ENCODE measurements at regions not wholly inside any gene's neighbourhood (a gene's known extent, or its start where the extent isn't known, plus 50 kb on each side); places are given as distances from the start of the nearest gene placed in this dataset.

DNA sequence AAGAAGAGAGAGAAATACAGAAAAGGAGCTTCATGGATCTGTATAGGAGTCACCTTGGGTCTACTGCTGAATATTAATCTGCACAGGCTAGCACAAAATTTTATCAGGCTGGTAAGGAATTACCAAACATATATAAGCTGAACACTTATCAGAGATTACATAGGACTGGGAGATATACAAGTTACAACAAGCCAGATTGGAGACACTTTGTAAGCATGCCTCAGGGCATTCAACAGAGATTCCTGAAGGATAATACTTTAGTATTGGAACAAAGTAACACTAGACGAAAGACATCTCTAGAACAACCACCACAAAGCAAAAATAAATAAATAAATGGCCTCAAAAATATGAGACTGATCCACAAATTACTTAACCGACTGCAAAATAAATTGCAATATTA is 197.8 kb downstream of the ANXA1 start:
- H2AK9ac ChIP-seq (replicated peaks; ENCODE audit: low read depth, low read length, poor library complexity) = no peak overlapping the region
- no peaks in the 10 kb centered on the region for H3K36me3 ChIP-seq (ENCODE audit: control insufficient read depth, insufficient read depth, low read length)
- H2BK20ac ChIP-seq (ENCODE audit: low read depth, low read length) = no peak overlapping the region
- H2AFZ ChIP-seq (replicated peaks; ENCODE audit: low read length, poor library complexity) = no peak overlapping the region
- H2BK120ac ChIP-seq (ENCODE audit: low read depth, low read length) = no peak overlapping the region
- H3K9ac ChIP-seq (ENCODE audit: low read depth, low read length) = no peak overlapping the region
- ChIA-PET CTCF (interaction anchor here (0.6 kb wide), 1 partner anchor 1272 kb away, joined by 3 read pairs; no protein-coding TSS in a partner anchor), POLR2A (ENCODE audit: unreplicated experiment) (no interaction called here)
- H3K4me1 ChIP-seq (ENCODE audit: control insufficient read depth, insufficient read depth, low read length) = no peaks in the 10 kb centered on the region
- no peak overlapping the region for H3K23ac ChIP-seq (ENCODE audit: low read depth, low read length)
- H3K4me2 ChIP-seq (ENCODE audit: low read depth, low read length) = no peak overlapping the region
- no peaks in the 10 kb centered on the region for H3K9me1 ChIP-seq (ENCODE audit: insufficient read depth, low read length)
- H3K4ac ChIP-seq (ENCODE audit: low read depth, low read length) = no peak overlapping the region
- ATAC-seq (ENCODE audit: low read depth) (no peak), DNase-seq (no peak)
- no peak overlapping the region for H4K8ac ChIP-seq (ENCODE audit: low read depth in 2 of 2, low read length in 2 of 2)
- H3K79me1 ChIP-seq (ENCODE audit: low read depth in 1 of 2, low read length in 2 of 2) = no peaks in the 10 kb centered on the region
- H4K5ac ChIP-seq (ENCODE audit: low read depth, low read length) = no peak overlapping the region
- dilution Hi-C loops (cut with HindIII; ENCODE audit: low sequenced_read_pairs, unreplicated experiment) = no loop called here
- no peak overlapping the region for H2BK5ac ChIP-seq (ENCODE audit: low read depth, low read length, poor library complexity, severe bottlenecking)
- H3K56ac ChIP-seq (ENCODE audit: extremely low read depth, insufficient read depth, low read length) = no peak overlapping the region
- H3K27me3 ChIP-seq (ENCODE audit: control insufficient read depth, insufficient read depth, low read length) = no peaks in the 10 kb centered on the region
- H3K9me3 ChIP-seq (ENCODE audit: control insufficient read depth, insufficient read depth, low read length) = no peaks in the 10 kb centered on the region
- no TSS peak for BruUV-seq (replicated peaks)
- H3K4me3 ChIP-seq (ENCODE audit: insufficient read depth, low read depth, low read length) = no peak overlapping the region
- no peaks in the 10 kb centered on the region for H4K20me1 ChIP-seq (ENCODE audit: insufficient read depth, low read length)
- TF ChIP-seq ELK1 (IDR thresholded peaks at IDR 0.05; ENCODE audit: borderline replicate concordance, low read depth, low read length) (no peak), MAZ (IDR thresholded peaks at IDR 0.05; ENCODE audit: borderline replicate concordance, low read depth, low read length) (no peak)
- WGBS, 2 experiments (ENCODE audit: extremely low coverage in 2 of 2, insufficient read length in 1 of 2) = no CpG with 5 or more reads among the region's 2 CpGs
- H3K18ac ChIP-seq (ENCODE audit: low read depth, low read length) = no peak overlapping the region
- in situ Hi-C loops (cut with MboI; ENCODE audit: low sequenced_read_pairs) = no loop called here
- H2BK15ac ChIP-seq (ENCODE audit: low read depth, low read length) = no peak overlapping the region
- no peak overlapping the region for H4K91ac ChIP-seq (ENCODE audit: insufficient read depth, low read depth, low read length)
- no peak overlapping the region for H3K27ac ChIP-seq (ENCODE audit: insufficient read depth, low read length)
- H3K14ac ChIP-seq (replicated peaks; ENCODE audit: low read depth, low read length) = no peak overlapping the region
- intact Hi-C loops (cut with micrococcal nuclease) = no loop called here
- H2AK5ac ChIP-seq (ENCODE audit: low read depth, low read length) = no peak overlapping the region

All from IMR-90 (cell line).